NCI-H2171 treated with DMSO at 0.1 percent for 48 hours (cell line): ENCODE measurements at regions not wholly inside any gene's neighbourhood (a gene's known extent, or its start where the extent isn't known, plus 50 kb on each side); places are given as distances from the start of the nearest gene placed in this dataset.
"Not testable (repeated sequence)": the region's sequence is repeated elsewhere in the genome, so short reads cannot be mapped to it uniquely, and the experiment has no call there.

Experiments
- DNase-seq: peaks from one replicate; lab custom pipeline; 2025; lab: John Stamatoyannopoulos, UW

DNA sequence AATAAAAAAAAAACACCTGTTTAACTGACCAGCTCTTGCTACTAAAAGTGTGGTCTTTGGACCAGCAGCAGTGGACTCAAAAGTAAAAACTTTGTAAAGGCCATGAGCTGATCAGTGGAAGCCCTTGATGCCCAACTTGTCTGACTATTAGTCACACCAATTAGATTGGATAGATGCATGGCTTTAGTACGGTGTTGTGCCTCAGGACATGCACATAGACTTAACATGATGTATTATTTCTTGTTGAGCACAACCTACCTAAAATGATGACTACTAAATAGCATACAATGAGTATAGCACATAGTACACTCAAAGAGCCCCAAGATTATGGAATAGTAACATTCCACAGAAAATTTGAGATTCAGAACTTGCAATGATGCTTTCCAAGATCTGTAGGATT lies 95.1 kb upstream of the FIBIN start:
- no peak for DNase-seq

DNA sequence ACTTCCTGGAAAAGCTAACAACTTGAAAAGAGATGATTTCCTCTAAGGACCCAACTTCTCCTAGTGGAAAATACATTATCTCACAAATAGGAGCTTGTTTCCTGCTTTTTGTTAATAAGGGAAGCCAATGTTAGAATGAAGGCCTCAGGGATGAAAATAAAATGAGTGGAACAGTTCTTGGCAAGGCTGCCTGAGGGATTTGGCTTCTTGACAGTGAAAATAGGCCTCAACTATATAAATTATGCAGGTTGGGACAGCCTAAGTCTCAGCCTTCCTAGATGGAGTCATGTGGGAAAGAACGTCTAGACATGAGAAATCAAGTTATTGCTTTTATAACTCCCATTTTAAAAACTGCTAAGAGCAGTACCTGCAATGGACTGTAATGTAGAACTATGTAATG lies 92.8 kb upstream of the FIBIN start:
- DNase-seq, result no peak

DNA sequence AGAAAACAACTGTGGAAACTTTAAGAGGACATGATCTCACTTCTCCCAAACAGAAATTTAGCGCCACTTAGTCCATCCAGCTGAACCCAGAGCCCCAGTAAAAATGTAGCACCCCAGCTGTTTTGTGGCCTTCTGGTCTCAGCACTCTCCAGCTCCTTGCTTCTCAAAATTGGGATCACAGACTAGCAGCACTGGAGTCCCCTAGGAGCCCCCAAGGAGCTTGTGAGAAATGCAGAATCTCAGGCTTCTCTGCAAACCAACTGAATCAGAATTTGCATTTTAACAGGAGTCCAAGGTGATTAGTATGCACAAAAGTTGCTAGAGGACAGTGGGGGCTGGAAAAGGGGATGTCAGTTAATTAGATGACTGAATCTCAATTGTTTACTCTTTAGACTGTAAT lies 89.8 kb upstream of the FIBIN start:
- DNase-seq, result no peak

DNA sequence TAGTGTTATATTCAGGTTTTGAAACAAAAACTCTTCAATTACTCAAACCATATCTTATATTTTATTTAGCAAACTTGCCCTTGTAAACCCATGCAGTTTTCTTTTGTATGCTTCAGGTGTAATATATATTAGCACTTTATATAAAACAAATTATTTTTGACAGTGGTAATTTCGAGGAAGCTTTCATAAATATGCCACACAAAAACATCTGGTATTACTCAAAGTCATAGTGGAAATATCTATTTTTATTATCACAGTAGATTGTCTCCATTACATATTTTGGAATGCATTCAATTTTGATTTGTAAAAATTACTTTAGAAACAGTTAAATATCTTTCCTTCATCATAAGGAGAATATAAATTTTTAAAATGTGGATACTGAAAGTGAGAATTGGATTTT lies 89.1 kb upstream of the FIBIN start:
- no peak for DNase-seq

DNA sequence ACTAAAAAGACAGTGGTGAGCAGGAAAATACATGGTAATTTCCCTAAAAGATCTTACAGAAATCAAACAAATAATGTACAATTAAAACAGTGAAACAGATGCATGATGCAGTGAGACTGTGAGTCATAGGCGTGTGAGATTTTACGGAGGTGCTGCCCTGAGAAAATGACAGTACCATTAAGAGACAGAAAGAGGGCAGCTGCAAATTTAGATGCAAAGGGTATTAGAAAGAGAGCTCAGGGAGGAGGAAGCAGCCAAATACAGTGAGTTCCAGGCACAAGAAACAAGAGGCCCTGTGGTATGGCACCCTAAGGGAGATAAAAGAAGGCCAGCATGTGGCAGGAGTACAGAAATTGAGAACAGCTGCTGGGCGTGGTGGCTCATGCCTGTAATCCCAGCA lies 88.5 kb upstream of the FIBIN start:
- peak; percentile 14 for DNase-seq

DNA sequence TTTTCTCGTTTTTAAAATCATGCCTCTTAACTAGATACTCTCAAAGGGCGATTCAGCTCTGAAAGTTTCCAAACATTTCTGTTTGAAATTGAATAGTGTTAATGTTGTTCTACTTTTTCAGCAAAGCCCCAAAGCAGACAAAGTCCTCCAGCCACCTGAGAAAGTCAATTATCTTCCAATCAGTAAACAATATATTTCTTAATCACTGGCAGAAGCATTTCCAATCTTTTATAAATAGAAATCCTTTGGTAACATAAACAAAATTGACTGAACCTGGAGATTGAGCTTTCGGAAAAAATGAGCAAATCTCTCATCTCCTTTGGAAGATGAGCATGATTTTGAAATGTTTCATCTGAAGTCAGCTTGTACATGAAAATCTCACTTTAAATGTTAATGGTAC lies 84.4 kb upstream of the FIBIN start:
- no peak for DNase-seq

DNA sequence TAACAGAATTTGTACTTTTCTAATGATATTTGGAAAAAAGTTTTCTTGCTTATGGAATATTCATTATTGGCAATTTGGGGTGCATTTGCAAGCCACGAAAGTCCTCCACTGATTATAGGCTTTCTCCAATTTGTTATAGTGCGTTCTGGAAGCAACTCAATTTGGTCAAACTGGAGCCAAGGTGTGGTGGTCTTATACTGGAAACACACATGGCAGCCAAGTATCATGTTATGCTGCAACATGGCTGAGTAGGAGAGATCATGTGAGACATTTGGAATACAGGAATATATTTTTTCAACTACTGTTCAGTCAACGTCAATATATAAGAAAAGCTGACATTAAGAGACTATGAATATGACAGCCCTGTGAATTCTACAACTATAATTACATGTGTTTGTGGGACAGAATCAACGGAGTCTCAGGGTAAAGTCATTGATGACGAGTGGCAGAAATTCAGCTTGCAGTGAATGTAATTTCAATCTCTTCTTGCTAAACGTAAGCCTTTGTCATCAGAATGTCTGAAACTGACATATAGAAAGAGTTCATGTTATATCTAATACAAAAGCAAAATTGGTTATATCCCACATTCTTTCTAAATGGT lies 83.8 kb upstream of the FIBIN start:
- no peak for DNase-seq

DNA sequence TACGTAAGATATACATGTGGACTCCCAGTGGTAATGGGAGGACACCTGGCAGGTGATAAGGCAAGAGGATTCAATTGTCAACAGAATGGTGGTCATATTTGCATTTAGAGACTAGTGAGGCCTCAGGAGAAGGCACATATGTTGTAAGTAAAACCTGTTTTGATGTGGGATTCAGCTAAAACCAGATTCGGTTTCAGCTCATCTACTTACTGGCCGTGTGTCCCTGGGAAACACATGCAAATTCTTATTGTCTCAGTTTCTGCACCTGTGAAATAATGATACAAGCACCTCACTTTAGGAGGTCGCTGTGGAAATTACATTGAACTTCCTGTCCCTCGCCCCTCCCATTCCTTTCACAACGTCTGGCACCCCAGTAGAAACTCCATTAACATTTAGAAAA lies 78.9 kb upstream of the FIBIN start:
- DNase-seq, result no peak

DNA sequence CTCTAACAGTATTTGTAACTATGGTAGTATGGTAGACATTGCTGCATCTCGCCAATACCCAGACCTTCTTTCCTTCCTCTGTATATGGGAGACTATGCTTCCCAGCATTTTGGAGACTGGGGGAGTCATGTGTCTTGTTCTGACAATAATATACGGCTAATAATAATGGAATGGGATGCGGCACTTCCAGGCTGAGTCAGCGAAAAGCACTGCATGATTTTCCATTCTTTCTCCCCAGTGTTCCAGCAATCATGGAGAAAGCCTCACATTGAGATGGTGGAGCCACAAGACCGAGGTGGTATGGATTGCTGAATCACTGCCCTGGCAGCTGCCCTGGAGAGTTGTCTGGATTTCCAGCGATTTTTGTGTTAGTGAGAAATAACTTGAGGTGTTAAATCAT lies 77.1 kb upstream of the FIBIN start:
- no peak for DNase-seq

DNA sequence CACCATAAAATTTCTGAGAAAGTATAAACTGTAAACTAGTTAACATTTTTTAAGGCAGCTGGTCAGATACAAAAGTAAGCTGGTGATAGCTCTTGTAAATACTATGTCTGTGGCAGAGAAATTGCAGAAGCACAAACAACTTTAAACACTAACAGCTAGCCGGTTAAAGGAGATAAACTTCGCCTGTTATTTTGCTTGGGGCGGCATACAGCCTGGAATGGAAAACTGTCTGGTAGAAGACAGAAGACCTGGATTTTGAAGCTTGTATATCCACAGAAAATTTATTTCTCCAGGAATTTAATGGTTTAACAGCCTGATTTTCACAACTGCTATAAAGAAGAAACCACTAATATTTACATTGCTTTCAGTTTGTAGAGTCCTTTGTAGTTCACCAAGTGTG lies 65.3 kb upstream of the FIBIN start:
- DNase-seq, result no peak

DNA sequence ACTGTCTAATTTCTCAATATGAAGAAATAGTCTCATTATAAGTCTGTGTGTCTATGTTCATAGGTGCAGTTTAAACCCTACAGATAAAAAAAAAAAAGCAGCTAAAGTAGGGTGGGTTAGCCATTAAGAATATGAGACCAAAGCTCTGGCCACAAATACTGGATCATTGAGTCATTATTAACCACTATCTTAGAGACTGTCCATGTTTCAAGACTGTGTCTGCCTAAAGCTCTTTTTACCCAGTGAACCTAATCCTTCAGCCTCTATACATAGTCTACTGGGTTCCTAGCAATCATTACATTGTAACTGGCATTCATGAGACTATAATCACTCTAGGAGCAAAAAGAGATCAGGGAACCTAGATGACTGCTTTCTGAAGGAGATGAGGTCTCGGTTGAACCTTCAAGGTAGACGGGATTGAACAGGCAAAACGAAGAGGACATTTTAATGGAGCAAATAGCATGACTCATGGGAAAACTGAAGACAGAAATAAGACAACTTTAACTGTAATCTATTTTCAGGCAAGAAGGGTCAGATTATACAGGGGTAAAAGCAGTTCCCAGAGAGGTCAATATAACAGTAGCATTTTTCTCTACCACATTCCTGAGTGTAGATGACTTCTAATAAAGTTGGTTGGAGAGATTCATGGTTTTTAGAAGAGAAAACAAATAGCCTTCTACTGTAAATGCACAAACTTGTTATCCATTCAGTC lies 64.0 kb upstream of the FIBIN start:
- DNase-seq, result no peak

DNA sequence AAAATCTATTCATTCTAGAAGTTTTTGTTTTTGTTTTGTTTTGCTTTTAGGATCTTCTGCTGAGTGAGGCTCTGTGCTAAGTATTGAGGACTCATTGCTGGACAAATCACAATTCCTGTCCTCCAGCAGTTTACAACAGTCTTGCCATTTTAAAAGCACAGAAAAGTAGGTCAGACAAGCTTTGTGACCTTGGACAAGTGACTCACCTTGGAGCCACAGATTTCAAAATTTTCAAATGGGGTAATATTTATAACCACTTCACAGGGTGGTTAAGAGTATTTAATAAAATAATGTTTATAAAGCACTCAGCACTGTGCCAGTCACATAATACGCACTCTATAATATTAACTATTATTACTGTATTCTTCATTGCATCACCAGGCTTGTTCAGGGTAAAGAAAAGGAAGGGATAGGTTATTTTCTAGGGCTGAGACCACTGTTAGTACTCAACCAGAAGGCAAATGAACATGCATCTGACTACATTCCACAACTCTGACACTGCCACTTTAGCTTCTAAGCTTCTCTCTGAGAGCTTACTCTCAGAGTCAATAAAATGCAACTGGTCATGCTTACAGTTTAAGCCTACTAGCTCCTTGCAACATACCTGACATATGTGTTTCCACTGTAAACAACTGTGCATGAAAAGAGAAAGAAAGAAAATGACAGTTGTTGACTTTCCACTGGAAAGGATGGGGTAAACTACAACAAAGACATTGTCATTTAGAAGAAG lies 63.2 kb upstream of the FIBIN start:
- DNase-seq, result no peak

DNA sequence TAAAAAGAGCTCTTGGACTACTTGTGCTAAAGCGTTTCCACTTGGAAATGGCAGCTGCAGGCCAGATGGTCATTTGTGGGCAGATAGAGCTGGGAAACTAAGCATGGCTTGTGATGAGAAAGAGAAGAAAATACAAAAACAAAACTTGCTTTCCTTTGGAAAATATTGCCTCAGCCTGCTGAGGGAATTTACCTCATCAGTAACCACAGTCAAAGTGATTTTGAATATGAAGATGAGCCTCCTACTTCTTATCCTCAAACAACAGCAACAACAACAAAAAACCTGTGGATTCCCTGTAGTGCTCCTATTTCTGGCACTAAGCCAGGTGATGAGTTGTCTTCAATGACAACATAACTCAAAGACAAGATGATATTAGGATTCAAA lies 62.7 kb upstream of the FIBIN start:
- DNase-seq, result peak; percentile 7

DNA sequence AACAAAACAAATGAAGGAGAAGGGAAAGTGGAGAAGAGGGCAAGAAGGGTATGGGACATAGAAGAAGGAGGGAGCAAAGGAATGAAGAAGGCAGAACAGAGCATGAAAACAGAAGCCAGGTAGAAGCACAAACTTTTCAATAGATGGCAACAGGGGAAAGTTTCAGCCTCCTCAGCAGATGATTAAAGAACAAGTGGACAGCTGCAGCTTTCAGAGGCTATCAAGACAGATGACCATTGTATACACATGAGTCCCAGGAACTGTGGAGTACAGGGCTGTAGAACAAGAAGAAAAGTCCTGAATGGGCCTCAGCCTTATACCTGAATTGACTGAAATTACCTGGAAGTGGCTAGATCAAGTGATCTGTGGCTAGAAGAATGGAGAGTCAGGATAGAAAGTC lies 62.0 kb upstream of the FIBIN start:
- no peak for DNase-seq

DNA sequence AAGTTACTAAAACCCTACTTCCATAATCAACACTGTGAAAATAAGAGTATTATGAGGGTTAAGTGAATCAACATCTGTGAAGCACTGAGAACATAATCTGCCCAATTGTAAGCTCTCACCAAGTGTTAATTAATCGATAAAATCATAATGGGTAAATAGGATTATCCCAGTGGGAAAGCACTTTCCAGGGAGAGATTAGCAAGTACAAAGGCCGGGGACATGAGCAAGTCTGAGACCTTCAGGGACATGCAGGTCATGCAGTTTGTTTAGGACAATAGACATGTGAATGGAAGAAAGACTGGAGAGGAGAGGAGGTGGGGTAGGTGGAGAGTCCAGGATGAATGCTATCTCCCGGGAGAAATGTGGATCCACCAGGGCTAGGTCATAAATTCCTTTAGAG lies 57.8 kb upstream of the FIBIN start:
- DNase-seq, result no peak

DNA sequence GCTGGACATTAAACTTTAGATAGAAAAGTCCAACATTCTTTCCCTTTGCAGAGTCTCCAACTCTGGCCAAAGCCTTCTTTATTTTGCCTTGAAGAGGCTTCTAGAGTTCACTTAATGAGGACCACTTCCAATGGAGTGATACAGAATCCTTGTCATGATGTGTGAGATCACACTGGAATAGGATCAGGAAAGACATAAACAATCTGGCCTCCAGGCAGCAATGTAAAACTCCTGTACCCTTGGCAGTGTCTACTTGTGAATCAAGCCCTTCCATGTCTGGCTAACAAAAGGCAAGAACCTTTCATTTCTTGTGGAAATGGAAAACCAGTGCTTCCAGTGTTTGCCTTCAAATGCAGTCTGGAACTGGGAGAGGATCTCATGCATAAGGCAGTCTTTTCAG lies 56.5 kb upstream of the FIBIN start:
- no peak for DNase-seq

DNA sequence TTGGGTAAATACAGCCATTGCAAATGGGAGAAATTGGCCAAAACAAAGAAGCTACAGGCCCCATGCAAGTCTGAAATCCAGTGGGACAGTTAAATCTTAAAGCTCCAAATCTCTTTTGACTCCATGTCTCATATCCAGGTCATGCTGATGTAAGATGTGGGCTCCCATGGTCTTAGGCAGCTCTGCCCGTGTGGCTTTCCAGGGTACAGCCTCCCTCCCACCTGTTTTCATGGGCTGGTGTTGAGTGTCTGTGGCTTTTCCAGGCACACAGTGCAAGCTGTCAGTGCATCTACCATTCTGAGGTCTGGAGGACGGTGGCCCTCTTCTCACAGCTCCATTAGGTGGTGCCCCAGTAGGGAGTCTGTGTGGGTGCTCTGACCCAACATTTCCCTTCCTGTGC lies 53.4 kb upstream of the FIBIN start:
- not testable (repeated sequence) for DNase-seq

DNA sequence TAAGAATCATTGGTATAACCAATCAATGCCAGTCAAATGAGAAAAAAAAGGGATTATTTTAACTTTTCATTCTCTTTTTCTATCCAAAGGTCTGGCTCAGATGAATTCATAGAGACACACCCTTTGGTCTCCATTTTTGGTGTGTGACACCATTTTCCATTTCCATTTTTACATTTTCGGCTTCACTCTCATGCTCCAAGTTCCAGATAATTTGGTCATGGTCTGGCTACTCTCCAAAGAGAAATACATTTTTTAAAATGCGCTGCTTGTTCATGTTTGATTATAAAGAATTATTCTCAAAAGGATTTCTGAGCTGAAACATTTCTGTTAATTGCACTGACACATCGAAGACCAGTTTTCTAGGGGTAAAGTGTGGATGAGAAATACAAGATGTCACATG lies 51.6 kb upstream of the FIBIN start:
- DNase-seq, result no peak

DNA sequence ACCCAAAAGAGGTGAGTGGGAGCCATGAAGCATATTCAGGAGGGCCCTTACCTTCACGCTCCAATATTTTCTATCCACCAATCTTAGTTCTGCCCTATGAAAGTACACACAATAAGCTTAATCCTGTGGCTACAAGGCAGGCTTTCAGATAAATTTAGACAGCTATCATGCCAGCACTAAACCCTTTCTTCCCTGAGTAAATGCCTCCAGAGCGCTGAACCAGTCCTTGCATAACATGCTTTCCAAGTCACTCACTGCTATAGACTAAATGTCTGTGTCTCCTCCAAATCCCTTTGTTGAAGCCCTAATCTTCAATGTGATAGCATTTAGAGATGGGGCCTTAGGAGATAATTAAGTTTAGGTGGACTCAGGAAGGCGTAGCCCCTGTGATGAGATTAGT lies 50.3 kb upstream of the FIBIN start:
- no peak for DNase-seq
